Left lung (tissue), 4 donors: ENCODE measurements at regions not wholly inside any gene's neighbourhood (a gene's known extent, or its start where the extent isn't known, plus 50 kb on each side); places are given as distances from the start of the nearest gene placed in this dataset.

Experiments
- ATAC-seq: fragments of 200-7000 bp; cut with Tn5 transposase; one replicate; pipeline ENCODE4 v1.9.1; 2020; ENCODE audit warnings: moderate library complexity
- DNase-seq, 4 donors: peaks; one replicate each; pipeline ENCODE4 v3.0.0-alpha.2; 2013 to 2020
- H3K27ac ChIP-seq, 2 donors: fragments of 200-600 bp; sonication (generic) in 1 of 2; one replicate each; pipeline versions ENCODE4 v1.5.0 to v1.8.0; 2020 to 2021
- H3K27me3 ChIP-seq, 2 donors: fragments of 200-600 bp; sonication (generic) in 1 of 2; one replicate each; pipeline versions ENCODE4 v1.5.0 to v1.8.0; 2020 to 2021
- H3K36me3 ChIP-seq, 2 donors: fragments of 200-600 bp; sonication (generic) in 1 of 2; one replicate each; pipeline versions ENCODE4 v1.5.0 to v1.8.0; 2020 to 2021
- H3K4me1 ChIP-seq, 2 donors: fragments of 200-600 bp; one replicate each; pipeline ENCODE4 v1.8.0; 2021
- H3K4me3 ChIP-seq, 2 donors: fragments of 200-600 bp; sonication (generic) in 1 of 2; one replicate each; pipeline versions ENCODE4 v1.5.0 to v1.8.0; 2020 to 2021; ENCODE audit warnings: mild to moderate bottlenecking in 1 of 2
- H3K9me3 ChIP-seq, 2 donors: fragments of 200-600 bp; sonication (generic) in 1 of 2; one replicate each; pipeline versions ENCODE4 v1.5.0 to v1.8.0; 2020 to 2021
- intact Hi-C, 2 donors: fragments of 100-400 bp; cut with DNase I; formaldehyde crosslinking; loops; one replicate each; pipeline versions ENCODE4 v1.11.2 to v1.14.2; 2022
- TF ChIP-seq, protein P1 (sequence below), 2 donors: fragments of 200-600 bp; sonication (generic) in 1 of 2; IDR thresholded peaks; one replicate each; pipeline versions ENCODE4 v1.5.0 to v1.8.0; 2021; ENCODE audit warnings: antibody characterized with exemption in 2 of 2
- donor health status: DM: no; HTN: yes; CAD: no.
- donor health status: DM: no; HTN: no; CAD: no.

DNA sequence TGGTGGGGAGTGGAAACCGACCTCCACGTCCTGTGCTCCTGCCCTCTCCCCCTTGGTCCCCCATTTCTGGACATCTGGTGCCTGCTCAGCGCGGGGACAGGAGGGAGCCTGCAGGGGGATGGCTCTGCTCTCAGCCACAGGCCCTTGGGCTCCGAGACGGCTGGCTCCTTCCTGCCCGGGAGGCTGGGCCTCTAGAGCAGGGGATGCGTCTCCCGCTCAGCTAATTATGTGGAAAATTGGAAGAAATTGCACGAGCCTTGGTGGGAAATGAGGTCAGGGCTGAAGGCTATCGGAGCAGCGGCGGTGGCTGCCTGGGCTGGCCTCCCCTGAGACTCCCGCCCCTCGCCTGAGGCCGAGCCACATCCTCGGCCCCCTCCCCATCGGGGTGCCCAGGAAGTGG lies 154.6 kb upstream of the CIBAR2 start:
- Histone ChIP-seq H3K27ac (no peak overlapping the region), H3K27me3 (peaks cover 0 to 17% of the 10 kb centered on the region in 2 donors), H3K4me1 (no peaks in the 10 kb centered on the region), H3K4me3 (no peak overlapping the region), H3K36me3 (no peaks in the 10 kb centered on the region), H3K9me3 (no peaks in the 10 kb centered on the region)
- TF ChIP-seq, protein P1, sequence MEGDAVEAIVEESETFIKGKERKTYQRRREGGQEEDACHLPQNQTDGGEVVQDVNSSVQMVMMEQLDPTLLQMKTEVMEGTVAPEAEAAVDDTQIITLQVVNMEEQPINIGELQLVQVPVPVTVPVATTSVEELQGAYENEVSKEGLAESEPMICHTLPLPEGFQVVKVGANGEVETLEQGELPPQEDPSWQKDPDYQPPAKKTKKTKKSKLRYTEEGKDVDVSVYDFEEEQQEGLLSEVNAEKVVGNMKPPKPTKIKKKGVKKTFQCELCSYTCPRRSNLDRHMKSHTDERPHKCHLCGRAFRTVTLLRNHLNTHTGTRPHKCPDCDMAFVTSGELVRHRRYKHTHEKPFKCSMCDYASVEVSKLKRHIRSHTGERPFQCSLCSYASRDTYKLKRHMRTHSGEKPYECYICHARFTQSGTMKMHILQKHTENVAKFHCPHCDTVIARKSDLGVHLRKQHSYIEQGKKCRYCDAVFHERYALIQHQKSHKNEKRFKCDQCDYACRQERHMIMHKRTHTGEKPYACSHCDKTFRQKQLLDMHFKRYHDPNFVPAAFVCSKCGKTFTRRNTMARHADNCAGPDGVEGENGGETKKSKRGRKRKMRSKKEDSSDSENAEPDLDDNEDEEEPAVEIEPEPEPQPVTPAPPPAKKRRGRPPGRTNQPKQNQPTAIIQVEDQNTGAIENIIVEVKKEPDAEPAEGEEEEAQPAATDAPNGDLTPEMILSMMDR (IDR thresholded peaks at IDR 0.05) = no peak
- no peak for ATAC-seq
- no peak for DNase-seq
- intact Hi-C loops = no loop called here

DNA sequence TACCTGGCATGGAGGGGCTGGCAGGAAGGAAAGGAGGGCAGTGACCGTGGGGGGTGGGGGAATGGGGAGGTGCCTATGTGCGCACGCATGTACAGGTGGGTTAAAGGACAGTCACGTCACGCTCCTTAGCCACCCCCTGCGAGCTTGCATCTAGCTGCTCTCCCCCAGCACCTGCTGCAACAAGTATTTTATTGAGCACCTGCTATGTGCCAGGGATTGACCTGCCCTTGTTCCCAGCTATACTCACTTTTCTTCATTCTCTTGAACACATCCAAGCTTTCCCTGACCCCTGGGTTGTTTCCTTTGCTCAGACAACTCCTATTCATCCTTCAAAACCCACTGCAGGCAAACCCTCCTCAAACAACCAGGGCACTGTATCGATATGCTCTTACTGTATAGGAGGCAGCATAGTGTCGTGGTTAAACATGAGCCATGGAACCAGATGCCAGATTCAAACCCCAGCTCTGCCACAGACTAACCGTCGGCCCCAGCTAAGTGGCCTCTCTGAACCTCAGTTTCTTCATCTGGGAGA lies 155.2 kb upstream of the CIBAR2 start:
- no peak for DNase-seq
- intact Hi-C loops = no loop called here
- Histone ChIP-seq H3K27me3 (peaks cover 0 to 11% of the 10 kb centered on the region in 2 donors), H3K27ac (no peak overlapping the region), H3K4me1 (no peaks in the 10 kb centered on the region), H3K36me3 (no peaks in the 10 kb centered on the region), H3K4me3 (no peak overlapping the region), H3K9me3 (no peaks in the 10 kb centered on the region)
- ATAC-seq = no peak
- TF ChIP-seq, protein P1 (IDR thresholded peaks at IDR 0.05) = no peak

DNA sequence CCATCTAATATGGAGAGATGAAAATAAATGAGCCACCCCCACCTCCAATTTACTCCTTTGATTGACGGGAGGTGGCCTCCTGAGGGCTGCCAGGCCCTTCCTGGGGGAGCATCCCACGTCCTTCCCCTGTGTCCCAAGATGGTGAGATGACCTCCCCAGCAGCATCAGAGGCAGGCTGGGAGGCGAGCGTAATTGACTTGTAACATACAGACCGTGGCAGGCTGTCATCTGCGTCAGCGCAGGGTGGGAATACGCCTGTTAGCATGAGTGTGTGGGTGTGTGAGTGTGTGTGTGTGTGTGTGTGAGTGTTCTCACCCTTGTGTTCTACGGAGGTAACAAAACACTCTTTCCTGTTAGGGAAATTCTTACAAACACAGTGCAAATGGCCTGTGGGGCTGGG lies 156.9 kb upstream of the CIBAR2 start:
- no peaks in the 10 kb centered on the region for H3K9me3 ChIP-seq
- intact Hi-C loops = no loop called here
- H3K36me3 ChIP-seq = no peaks in the 10 kb centered on the region
- no peaks in the 10 kb centered on the region for H3K4me1 ChIP-seq
- no peak for ATAC-seq
- TF ChIP-seq, protein P1 (IDR thresholded peaks at IDR 0.05) = no peak
- H3K27ac ChIP-seq = no peak overlapping the region
- DNase-seq = no peak
- no peaks in the 10 kb centered on the region for H3K27me3 ChIP-seq
- H3K4me3 ChIP-seq = no peak overlapping the region

DNA sequence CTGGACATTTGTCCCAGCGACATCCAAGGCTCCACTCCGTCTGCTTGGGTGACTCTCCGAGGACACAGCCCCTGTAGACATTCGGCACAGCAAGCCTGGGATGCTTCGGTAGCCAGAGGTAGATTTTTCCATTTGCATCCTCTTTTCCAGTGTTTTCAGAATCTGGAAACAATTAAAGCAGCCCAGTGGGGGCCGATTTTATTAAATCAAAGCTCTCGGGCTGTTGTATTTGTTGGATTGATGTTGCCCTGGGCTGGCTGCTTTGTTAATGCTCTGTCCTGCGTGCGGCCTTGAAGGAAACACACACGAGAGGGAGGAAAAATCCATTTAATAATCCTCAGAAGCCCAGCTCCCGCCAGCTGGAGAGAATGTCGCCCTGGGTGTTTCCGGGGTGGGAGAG lies 158.1 kb upstream of the CIBAR2 start:
- Histone ChIP-seq H3K9me3 (no peaks in the 10 kb centered on the region), H3K4me1 (no peaks in the 10 kb centered on the region), H3K36me3 (no peaks in the 10 kb centered on the region), H3K27me3 (no peaks in the 10 kb centered on the region), H3K27ac (no peak overlapping the region), H3K4me3 (no peak overlapping the region)
- intact Hi-C loops = no loop called here
- ATAC-seq (no peak), DNase-seq (no peak)
- TF ChIP-seq, protein P1 (IDR thresholded peaks at IDR 0.05) = no peak

DNA sequence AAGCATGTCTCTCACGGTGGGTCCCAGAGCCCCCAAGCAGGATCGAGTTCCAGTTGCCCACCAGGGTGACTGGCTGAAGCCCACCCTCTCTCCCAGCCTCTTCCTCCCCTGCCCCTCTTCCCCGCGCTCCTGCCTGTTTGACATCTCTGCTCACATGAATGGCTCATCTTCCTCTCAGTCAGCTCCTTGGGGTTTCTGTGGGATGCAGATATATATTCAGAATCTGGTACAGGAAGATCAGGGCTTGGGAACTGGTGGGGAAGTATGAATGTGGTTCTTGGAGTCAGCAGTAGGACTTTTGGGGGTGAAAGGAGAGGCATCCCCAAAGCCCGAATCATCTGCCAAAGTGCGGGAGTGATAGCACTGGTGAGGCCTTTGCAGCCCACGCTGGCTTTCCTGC lies 158.9 kb upstream of the CIBAR2 start:
- Histone ChIP-seq H3K4me1 (no peaks in the 10 kb centered on the region), H3K27ac (no peak overlapping the region), H3K36me3 (no peaks in the 10 kb centered on the region), H3K27me3 (no peaks in the 10 kb centered on the region), H3K4me3 (no peak overlapping the region), H3K9me3 (no peaks in the 10 kb centered on the region)
- no peak for DNase-seq
- ATAC-seq = no peak
- TF ChIP-seq, protein P1 (IDR thresholded peaks at IDR 0.05) = no peak
- intact Hi-C loops = no loop called here
